Renal pelvis (tissue), 1 donor: ENCODE measurements at regions not wholly inside any gene's neighbourhood (a gene's known extent, or its start where the extent isn't known, plus 50 kb on each side); places are given as distances from the start of the nearest gene placed in this dataset.

Experiments
- DNase-seq: peaks from one replicate; pipeline ENCODE4 v3.0.0-alpha.2; 2013

GRCh38 chr12:127401005-127401404, 866.0 kb upstream of the TMEM132C start:
- no peak for DNase-seq

DNA sequence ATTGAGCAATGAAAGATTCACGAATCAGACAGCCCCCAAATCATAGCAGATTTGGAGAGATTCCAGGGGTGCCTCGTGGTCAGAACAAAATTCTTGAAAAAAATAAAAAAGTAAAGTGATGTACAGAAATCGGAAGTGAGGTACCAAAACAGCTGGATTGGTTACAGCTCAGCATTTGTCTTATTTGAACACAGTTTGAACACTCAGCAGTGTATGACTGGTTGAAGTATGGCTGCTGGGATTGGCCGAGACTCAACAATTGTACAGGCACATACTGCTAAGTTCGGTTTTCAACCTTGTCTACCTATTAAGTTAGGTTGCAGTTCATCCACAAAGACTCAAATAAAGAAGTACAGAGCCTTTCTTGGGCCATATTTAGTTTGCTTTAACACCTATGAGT, 865.4 kb upstream of the TMEM132C start:
- DNase-seq = no peak

DNA sequence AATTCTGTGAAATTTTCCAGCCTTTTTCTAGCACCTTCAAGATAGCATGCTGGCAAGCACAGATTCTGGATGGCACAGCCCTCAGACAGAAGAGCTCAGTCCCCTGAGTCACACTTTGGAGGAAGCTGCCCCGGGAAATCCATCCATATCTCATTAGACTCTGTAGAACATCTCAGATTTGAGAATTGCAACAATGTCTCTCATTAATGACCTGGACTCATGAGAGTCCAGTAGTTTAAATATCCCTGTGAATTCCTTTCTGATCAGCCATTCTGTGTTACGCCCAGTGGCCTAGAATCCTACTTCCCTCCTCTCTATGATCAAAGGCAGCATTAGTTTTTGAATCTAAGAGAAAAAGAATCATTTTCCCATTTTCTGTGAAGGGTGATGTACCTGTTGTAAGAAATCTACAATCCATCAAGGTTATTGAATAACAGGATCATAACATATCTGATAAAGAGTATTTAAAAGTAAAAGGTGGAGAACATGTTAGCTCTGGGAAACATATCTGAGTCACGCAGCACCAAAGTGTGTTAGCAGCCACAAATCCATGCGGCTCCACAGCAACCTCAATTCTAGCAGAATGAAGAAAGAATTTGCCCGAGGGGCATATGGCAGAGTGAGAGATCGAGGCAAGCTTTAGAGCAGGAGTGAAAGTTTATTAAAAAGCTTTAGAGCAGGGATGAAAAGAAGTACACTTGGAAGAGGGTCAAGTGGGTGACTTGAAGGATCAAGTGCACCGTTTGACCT, 855.6 kb upstream of the TMEM132C start:
- no peak for DNase-seq

DNA sequence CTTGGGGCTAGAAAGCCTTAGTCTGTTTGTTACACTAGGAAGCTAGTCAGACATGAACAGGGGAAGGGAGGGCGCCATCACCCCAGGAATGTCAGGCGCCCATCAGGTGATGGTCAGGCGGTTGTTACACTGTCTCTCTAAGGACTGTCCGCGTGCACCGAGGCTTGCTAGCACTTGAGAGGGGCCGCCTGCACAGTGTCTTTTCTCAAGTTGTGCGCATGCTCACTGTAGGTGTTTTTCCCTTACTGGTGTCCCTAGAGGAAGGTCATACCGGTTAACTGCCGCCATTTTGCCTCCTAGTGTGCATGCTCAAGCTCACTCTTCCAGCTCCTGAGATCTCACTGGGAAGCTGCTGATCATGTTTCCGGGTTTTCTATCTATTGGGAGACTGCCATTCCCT, 855.0 kb upstream of the TMEM132C start:
- no peak for DNase-seq

- DNase-seq = no peak
Measured at GRCh38 chr12:127412866-127413265, 854.1 kb upstream of the TMEM132C start.

DNA sequence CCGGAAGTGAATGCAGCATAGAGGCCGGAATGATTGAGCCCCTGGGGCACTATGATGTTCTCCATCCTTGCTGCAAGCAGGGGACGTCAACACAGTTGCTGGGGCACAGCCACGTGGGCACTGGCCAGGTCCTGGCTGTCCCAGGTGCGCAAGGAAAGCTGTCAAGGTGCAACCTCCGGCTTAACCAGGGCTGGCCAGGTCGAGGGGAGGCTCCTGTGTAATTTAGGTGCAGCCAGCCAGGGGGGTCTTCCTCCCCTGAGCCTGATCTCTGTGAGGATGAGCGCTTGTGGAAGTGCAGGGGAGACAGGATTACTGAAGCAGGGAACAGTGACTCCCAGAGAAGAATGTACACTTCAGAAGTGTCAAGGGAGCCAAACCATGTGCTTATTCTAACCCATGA, 852.8 kb upstream of the TMEM132C start:
- DNase-seq = no peak

- DNase-seq = no peak
Measured at GRCh38 chr12:127414636-127415035, 852.3 kb upstream of the TMEM132C start.

DNA sequence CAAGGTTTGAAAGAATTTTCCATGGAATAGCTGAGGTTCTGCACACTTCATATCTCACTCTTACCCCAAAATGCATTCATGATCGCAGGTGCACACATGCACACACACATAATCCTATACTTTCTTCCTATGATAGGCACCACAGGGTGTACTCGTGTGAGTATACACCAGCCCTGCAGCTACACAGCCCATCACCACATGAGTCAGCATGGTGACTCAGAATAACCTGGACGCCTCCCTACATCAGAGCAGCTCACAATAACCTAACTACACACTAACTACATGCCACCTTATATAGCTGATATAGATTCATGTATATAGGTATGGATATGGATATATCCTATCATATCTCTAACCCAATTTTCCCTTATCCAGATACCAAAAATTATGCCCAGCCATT, 850.2 kb upstream of the TMEM132C start:
- no peak for DNase-seq

DNA sequence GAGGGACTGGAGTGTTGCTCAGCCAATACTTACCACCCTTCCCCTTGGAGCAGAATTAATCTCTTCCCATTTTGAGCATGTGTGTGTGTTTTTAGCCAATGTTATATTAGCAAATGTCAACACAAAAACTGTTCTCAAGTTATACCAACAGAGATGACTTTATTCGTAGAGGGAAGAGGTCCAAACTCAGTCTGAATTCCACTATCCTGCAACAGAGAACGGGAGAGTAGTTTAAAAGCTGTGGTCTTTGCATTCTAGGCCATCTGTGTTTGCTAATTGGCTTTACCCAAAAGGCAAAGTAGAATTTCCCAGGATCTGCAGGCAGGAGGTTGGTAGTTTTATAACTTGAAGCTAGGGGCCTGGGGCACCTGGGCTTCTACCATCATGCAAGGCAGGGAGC, 847.9 kb upstream of the TMEM132C start:
- DNase-seq = no peak

- no peak for DNase-seq
Measured at GRCh38 chr12:127421614-127422013, 845.4 kb upstream of the TMEM132C start.

- no peak for DNase-seq
Measured at GRCh38 chr12:127422935-127423566, 843.9 kb upstream of the TMEM132C start.

DNA sequence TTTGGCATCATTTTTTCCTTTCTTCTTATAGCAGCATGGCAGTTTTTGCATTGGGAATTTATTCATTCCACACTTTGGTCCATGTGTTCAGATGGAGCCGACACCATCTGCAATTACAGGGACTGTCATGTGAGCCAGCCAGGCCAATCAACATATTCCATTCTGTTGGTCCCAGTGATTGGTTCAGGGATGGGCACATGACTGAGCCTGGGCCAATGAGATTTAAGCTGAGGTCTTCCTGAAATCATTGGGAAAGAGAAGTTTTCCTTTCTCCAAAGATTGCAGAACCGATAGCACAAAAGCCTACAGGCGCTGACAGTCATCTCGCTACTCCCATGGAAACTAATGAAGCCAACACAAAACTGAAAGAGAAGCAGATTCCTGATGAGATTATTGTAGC, 841.5 kb upstream of the TMEM132C start:
- DNase-seq = no peak

GRCh38 chr12:127428420-127428819, 838.5 kb upstream of the TMEM132C start:
- DNase-seq = no peak

DNA sequence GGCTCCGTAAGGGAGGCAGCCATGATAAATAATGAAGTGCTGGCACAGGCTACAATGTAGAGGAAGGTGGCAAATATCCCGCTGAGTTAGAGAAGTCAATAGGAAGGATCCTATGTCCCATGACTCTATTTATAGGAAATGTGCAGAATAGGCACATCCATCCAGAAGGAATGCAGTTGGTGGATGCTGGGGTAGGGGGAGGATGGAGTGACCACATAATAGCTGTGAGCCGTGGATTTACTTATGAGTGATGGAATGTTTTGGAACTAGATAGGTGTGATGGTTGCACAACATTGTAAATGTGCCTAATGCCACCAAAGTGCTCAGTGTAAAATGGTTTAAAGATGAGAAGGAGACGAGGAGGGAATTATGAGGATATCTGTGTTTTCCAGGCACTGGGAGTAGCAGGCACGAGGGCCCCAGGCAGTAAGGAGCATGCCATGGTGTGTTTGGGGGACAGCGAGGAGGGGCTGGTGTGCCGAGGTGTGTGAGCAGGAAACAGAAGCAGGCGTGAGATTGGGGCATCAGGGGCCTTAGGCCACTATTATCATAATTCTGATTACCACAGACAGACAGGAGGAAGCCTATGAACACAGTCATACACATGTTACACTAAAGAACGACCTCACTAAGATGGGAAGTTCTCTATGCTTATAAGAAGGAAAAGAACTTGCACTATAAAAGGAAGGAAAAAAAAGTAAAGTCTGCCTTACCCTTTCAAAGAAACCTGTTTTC, 837.3 kb upstream of the TMEM132C start:
- no peak for DNase-seq

DNA sequence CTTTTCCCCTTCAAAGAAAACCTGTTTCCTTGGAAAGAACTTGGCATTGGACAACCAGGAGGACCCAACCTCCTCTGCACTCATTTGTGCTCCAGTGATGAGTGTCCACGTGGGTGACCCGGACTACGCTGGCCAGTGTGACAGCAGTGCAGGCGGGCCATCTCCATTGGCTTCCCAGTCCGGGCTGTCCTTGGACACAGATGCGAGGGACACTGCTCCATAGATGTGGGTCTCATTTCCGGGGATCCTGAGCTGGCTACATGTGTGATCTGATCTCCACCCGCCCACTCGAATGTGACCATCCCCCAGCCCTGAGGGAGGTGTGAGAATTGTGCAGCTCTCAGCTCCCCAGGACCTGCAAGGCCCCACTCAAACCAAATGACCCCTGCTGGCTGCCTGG, 836.6 kb upstream of the TMEM132C start:
- no peak for DNase-seq

DNA sequence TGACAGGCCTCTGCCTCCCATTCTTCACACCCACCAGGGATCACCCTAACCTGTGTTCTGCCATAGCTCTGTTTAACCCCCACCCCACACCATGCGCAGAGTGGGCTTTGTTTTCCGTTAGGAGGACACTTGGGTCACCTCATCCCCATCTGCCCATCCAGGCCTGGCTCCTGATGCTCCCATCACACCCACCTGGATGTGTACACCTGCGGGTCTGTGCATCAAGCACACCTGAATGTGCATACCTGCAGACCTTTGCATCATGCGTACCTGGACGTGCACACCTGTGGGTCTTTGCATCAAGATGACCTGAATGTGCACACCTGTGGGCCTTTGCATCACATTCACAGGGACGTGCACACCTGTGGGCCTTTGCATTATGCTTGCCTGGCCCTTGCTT, 835.8 kb upstream of the TMEM132C start:
- no peak for DNase-seq

DNA sequence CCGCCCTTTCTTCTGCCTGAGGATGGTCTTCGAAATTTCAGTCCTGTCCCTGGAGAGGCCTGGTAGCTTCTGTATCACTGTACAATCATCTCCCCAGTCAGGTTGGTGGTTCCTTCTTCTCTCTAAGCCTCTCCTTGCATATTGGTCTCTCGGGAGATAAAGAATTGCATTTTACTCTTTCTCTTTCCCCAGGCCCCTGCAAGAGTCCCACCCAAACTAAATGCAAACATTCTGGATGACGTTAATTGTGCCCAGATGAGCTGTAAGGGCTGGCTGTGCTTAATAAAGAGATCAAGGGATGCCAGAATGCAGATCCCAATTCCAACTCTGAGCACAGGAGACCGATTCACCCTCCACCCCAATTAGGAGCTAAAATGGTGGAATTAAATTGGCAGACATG, 835.4 kb upstream of the TMEM132C start:
- DNase-seq = no peak

DNA sequence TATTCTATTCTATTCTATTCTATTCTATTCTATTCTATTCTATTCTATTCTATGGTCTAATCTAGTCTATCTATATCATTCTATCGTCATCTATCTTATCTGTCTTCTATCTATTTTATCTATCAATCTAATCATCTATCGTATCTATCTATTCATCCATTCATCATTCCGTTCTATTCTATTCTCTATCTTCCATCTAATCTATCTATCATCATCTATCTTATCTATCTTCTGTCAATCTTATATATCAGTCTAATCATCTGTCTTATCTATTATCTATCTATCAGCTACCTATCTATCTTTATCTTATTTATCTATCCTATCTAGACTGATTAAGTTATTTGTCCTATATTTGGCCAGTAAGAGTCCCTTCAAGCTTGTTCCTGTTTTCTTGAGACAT, 831.5 kb upstream of the TMEM132C start:
- no peak for DNase-seq

- no peak for DNase-seq
Measured at GRCh38 chr12:127438512-127439244, 828.3 kb upstream of the TMEM132C start.

DNA sequence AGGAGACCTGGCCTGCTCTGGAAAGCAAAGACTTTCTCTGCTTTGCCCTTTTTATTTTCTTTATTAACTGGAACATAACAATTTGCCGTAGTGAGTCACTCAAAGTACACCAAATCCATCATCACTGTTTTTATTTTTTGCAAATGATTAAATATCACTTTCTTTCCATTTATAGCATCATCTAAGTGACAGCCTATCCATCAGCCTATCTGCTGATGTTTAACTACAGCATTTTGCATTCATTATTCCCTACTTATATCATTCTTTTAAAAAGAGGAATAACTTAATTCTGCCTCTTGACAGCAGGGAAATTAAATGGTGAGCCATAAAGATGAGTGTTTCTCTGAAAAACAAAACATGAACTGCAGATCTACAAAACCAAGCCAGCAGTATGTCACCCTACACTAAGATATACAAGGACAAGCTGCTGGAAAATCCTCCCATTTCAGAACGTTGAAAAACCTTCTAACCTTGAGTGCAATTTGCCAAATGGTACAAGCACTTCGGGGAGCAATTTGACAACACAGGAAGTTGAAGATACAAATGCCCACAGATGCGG, 821.3 kb upstream of the TMEM132C start:
- DNase-seq = no peak

- no peak for DNase-seq
Measured at GRCh38 chr12:127448906-127449305, 818.1 kb upstream of the TMEM132C start.

- DNase-seq = no peak
Measured at GRCh38 chr12:127450826-127451225, 816.1 kb upstream of the TMEM132C start.
